HG03045 (cell line): ENCODE measurements at regions not wholly inside any gene's neighbourhood (a gene's known extent, or its start where the extent isn't known, plus 50 kb on each side); places are given as distances from the start of the nearest gene placed in this dataset.

Source experiments
- ATAC-seq: cut with Tn5 transposase; IDR thresholded peaks from one replicate; pipeline ENCODE4 v1.9.1; 2021; ENCODE audit warnings: mild to moderate bottlenecking, moderate library complexity; ENCODE audit not compliant: unreplicated experiment

- no peak for ATAC-seq
These were observed 874.1 kb downstream of the GRM8 start for GRCh38 chr7:126378642-126379041.

- no peak for ATAC-seq
These were observed 882.6 kb downstream of the GRM8 start for GRCh38 chr7:126370038-126370668.

- no peak for ATAC-seq
These were observed 890.0 kb downstream of the GRM8 start for GRCh38 chr7:126362746-126363145.

- ATAC-seq: no peak
These were observed 891.6 kb downstream of the GRM8 start for GRCh38 chr7:126361183-126361582.

- ATAC-seq: no peak
These were observed 912.9 kb downstream of the GRM8 start for GRCh38 chr7:126339813-126340212.

GRCh38 chr7:126305671-126306070 is 947.1 kb downstream of the GRM8 start:
- no peak for ATAC-seq

GRCh38 chr7:126303926-126304325 is 948.8 kb downstream of the GRM8 start:
- no peak for ATAC-seq

GRCh38 chr7:126302639-126303038 is 950.1 kb downstream of the GRM8 start:
- ATAC-seq: no peak

- no peak for ATAC-seq
These were observed 966.4 kb downstream of the GRM8 start for GRCh38 chr7:126286317-126286716.

GRCh38 chr7:126236261-126236660 is 1016.5 kb downstream of the GRM8 start:
- no peak for ATAC-seq

- ATAC-seq: no peak
These were observed 1024.2 kb downstream of the GRM8 start for GRCh38 chr7:126228356-126229061.

GRCh38 chr7:126227643-126228042 is 1025.1 kb downstream of the GRM8 start:
- no peak for ATAC-seq

GRCh38 chr7:126227055-126227454 is 1025.7 kb downstream of the GRM8 start:
- no peak for ATAC-seq

GRCh38 chr7:126223729-126224128 is 1029.0 kb downstream of the GRM8 start:
- no peak for ATAC-seq

- no peak for ATAC-seq
These were observed 1030.0 kb downstream of the GRM8 start for GRCh38 chr7:126222782-126223181.

GRCh38 chr7:126215785-126216184 is 1037.0 kb downstream of the GRM8 start:
- ATAC-seq: no peak

GRCh38 chr7:126213876-126214275 is 1038.9 kb downstream of the GRM8 start:
- ATAC-seq: no peak

GRCh38 chr7:126211875-126212274 is 1040.9 kb downstream of the GRM8 start:
- ATAC-seq: no peak

- no peak for ATAC-seq
These were observed 1042.0 kb downstream of the GRM8 start for GRCh38 chr7:126210707-126211106.

- no peak for ATAC-seq
These were observed 1049.6 kb downstream of the GRM8 start for GRCh38 chr7:126203185-126203584.

- ATAC-seq: no peak
These were observed 1050.6 kb downstream of the GRM8 start for GRCh38 chr7:126202177-126202576.

GRCh38 chr7:126185959-126186580 is 1066.7 kb downstream of the GRM8 start:
- no peak for ATAC-seq
